Stimulated activated effector memory CD8-positive, alpha-beta T cell treated with anti-CD3 and anti-CD28 coated beads, Interleukin-12 subunit alpha, Interleukin-12 subunit beta, amount 100 ng/mL, for 72 hours (primary cell): ENCODE measurements at regions not wholly inside any gene's neighbourhood (a gene's known extent, or its start where the extent isn't known, plus 50 kb on each side); places are given as distances from the start of the nearest gene placed in this dataset.

Experiments used
- ATAC-seq: fragments of 150-1000 bp; cut with Tn5 transposase; 2 replicates; pipeline ENCODE4 v1.10.0; 2021
- DNase-seq, 2 donors: peaks; one replicate each; pipeline ENCODE4 v3.0.0; 2021 to 2022; ENCODE audit warnings: low spot score in 2 of 2
- H3K27ac Mint-ChIP-seq: one replicate; pipeline ENCODE4 v1.8.0; 2022; ENCODE audit warnings: mild to moderate bottlenecking, mixed read lengths
- H3K36me3 Mint-ChIP-seq: one replicate; pipeline ENCODE4 v1.8.0; 2022; ENCODE audit warnings: mild to moderate bottlenecking, mixed read lengths
- H3K4me1 Mint-ChIP-seq: one replicate; pipeline ENCODE4 v1.8.0; 2022; ENCODE audit warnings: mixed read lengths
- H3K4me3 Mint-ChIP-seq: one replicate; pipeline ENCODE4 v1.8.0; 2022; ENCODE audit warnings: mild to moderate bottlenecking, mixed read lengths
- H3K9me3 Mint-ChIP-seq: one replicate; pipeline ENCODE4 v1.8.0; 2022; ENCODE audit warnings: mixed read lengths

GRCh38 chr16:74232806-74233465 lies 63.7 kb upstream of the PSMD7 start:
- Mint-ChIP-seq H3K9me3 (no peaks in the 10 kb centered on the region), H3K36me3 (no peaks in the 10 kb centered on the region), H3K4me3 (no peak overlapping the region), H3K27ac (no peak overlapping the region), H3K4me1 (no peaks in the 10 kb centered on the region)
- ATAC-seq (no peak), DNase-seq (no peak)

GRCh38 chr16:74230126-74230525 lies 66.5 kb upstream of the PSMD7 start:
- Mint-ChIP-seq H3K4me1 (no peaks in the 10 kb centered on the region), H3K4me3 (no peak overlapping the region), H3K9me3 (no peaks in the 10 kb centered on the region), H3K27ac (no peak overlapping the region), H3K36me3 (no peaks in the 10 kb centered on the region)
- no peak for DNase-seq
- no peak for ATAC-seq

- Mint-ChIP-seq H3K4me3 (no peak overlapping the region), H3K4me1 (no peaks in the 10 kb centered on the region), H3K27ac (no peak overlapping the region), H3K36me3 (no peaks in the 10 kb centered on the region), H3K9me3 (no peaks in the 10 kb centered on the region)
- ATAC-seq (no peak), DNase-seq (no peak)
Measured at GRCh38 chr16:74226338-74226954, 70.2 kb upstream of the PSMD7 start.

- no peak overlapping the region for H3K27ac Mint-ChIP-seq
- H3K9me3 Mint-ChIP-seq = no peaks in the 10 kb centered on the region
- ATAC-seq (no peak), DNase-seq (no peak)
- no peaks in the 10 kb centered on the region for H3K4me1 Mint-ChIP-seq
- H3K4me3 Mint-ChIP-seq = no peak overlapping the region
- no peaks in the 10 kb centered on the region for H3K36me3 Mint-ChIP-seq
Measured at GRCh38 chr16:74224828-74225612, 71.6 kb upstream of the PSMD7 start.

GRCh38 chr16:74221828-74222227 lies 74.8 kb upstream of the PSMD7 start:
- Mint-ChIP-seq H3K27ac (no peak overlapping the region), H3K9me3 (no peaks in the 10 kb centered on the region), H3K36me3 (no peaks in the 10 kb centered on the region), H3K4me1 (no peaks in the 10 kb centered on the region), H3K4me3 (no peak overlapping the region)
- ATAC-seq (no peak), DNase-seq (no peak)

GRCh38 chr16:74219706-74220105 lies 76.9 kb upstream of the PSMD7 start:
- no peaks in the 10 kb centered on the region for H3K36me3 Mint-ChIP-seq
- H3K27ac Mint-ChIP-seq = no peak overlapping the region
- DNase-seq (no peak), ATAC-seq (no peak)
- H3K4me1 Mint-ChIP-seq = no peaks in the 10 kb centered on the region
- H3K4me3 Mint-ChIP-seq = no peak overlapping the region
- H3K9me3 Mint-ChIP-seq = no peaks in the 10 kb centered on the region

GRCh38 chr16:74218871-74219270 lies 77.7 kb upstream of the PSMD7 start:
- Mint-ChIP-seq H3K36me3 (no peaks in the 10 kb centered on the region), H3K4me3 (no peak overlapping the region), H3K9me3 (no peaks in the 10 kb centered on the region), H3K27ac (no peak overlapping the region), H3K4me1 (no peaks in the 10 kb centered on the region)
- DNase-seq = no peak
- no peak for ATAC-seq

- DNase-seq (no peak), ATAC-seq (no peak)
- no peaks in the 10 kb centered on the region for H3K36me3 Mint-ChIP-seq
- H3K4me1 Mint-ChIP-seq = no peaks in the 10 kb centered on the region
- no peak overlapping the region for H3K27ac Mint-ChIP-seq
- no peaks in the 10 kb centered on the region for H3K9me3 Mint-ChIP-seq
- H3K4me3 Mint-ChIP-seq = no peak overlapping the region
Measured at GRCh38 chr16:74216319-74216718, 80.3 kb upstream of the PSMD7 start.

GRCh38 chr16:74215249-74215648 lies 81.4 kb upstream of the PSMD7 start:
- Mint-ChIP-seq H3K4me1 (no peaks in the 10 kb centered on the region), H3K27ac (no peak overlapping the region), H3K36me3 (no peaks in the 10 kb centered on the region), H3K4me3 (no peak overlapping the region), H3K9me3 (no peaks in the 10 kb centered on the region)
- ATAC-seq (no peak), DNase-seq (no peak)

GRCh38 chr16:74213372-74213771 lies 83.2 kb upstream of the PSMD7 start:
- Mint-ChIP-seq H3K4me1 (no peaks in the 10 kb centered on the region), H3K9me3 (no peaks in the 10 kb centered on the region), H3K36me3 (no peaks in the 10 kb centered on the region), H3K27ac (no peak overlapping the region), H3K4me3 (no peak overlapping the region)
- DNase-seq (no peak), ATAC-seq (no peak)

- DNase-seq = no peak
- Mint-ChIP-seq H3K4me3 (no peak overlapping the region), H3K36me3 (no peaks in the 10 kb centered on the region), H3K27ac (no peak overlapping the region), H3K4me1 (no peaks in the 10 kb centered on the region), H3K9me3 (no peaks in the 10 kb centered on the region)
- ATAC-seq = no peak
Measured at GRCh38 chr16:74210245-74210644, 86.4 kb upstream of the PSMD7 start.

GRCh38 chr16:74202009-74202408 lies 94.6 kb upstream of the PSMD7 start:
- no peaks in the 10 kb centered on the region for H3K9me3 Mint-ChIP-seq
- no peak for ATAC-seq
- H3K4me1 Mint-ChIP-seq = no peaks in the 10 kb centered on the region
- H3K4me3 Mint-ChIP-seq = no peak overlapping the region
- DNase-seq = no peak
- no peaks in the 10 kb centered on the region for H3K36me3 Mint-ChIP-seq
- no peak overlapping the region for H3K27ac Mint-ChIP-seq

- no peaks in the 10 kb centered on the region for H3K4me1 Mint-ChIP-seq
Measured at GRCh38 chr16:74201576-74201975, 95.0 kb upstream of the PSMD7 start.

GRCh38 chr16:74200921-74201320 lies 95.7 kb upstream of the PSMD7 start:
- ATAC-seq = no peak
- H3K9me3 Mint-ChIP-seq = no peaks in the 10 kb centered on the region
- H3K4me1 Mint-ChIP-seq = no peaks in the 10 kb centered on the region
- no peak for DNase-seq
- no peak overlapping the region for H3K4me3 Mint-ChIP-seq
- H3K36me3 Mint-ChIP-seq = no peaks in the 10 kb centered on the region
- H3K27ac Mint-ChIP-seq = no peak overlapping the region

More at GRCh38 chr16:74201576-74201975, 95.0 kb upstream of the PSMD7 start:
- Mint-ChIP-seq H3K4me3 (no peak overlapping the region), H3K36me3 (no peaks in the 10 kb centered on the region), H3K27ac (no peak overlapping the region), H3K9me3 (no peaks in the 10 kb centered on the region)
- DNase-seq (no peak), ATAC-seq (no peak)

- H3K4me1 Mint-ChIP-seq = no peaks in the 10 kb centered on the region
- DNase-seq (no peak), ATAC-seq (no peak)
- H3K36me3 Mint-ChIP-seq = no peaks in the 10 kb centered on the region
- no peak overlapping the region for H3K4me3 Mint-ChIP-seq
- no peak overlapping the region for H3K27ac Mint-ChIP-seq
- no peaks in the 10 kb centered on the region for H3K9me3 Mint-ChIP-seq
Measured at GRCh38 chr16:74199842-74200124, 96.8 kb upstream of the PSMD7 start.
